ENCODE measurements at regions not wholly inside any gene's neighbourhood (a gene's known extent, or its start where the extent isn't known, plus 50 kb on each side); places are given as distances from the start of the nearest gene placed in this dataset.

DNA sequence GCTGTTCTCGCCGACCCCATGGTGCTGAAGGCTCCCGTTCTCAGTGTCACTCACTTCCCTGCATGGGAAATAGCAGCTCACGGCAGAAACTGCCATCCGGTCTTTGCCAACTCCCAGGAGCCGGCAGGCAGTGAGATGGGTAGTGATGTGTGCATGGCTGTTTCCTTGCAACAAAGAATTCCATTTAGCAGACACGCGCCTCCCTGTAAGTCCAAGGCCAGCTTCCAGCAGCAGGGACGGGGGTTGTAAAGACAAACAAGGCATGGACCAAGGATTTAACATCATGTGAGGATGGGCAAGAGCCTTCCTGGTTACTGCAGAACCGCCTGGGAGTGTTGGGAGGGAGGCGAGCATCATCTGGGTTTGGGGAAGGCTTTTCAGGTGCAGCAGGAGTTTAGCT lies 273.1 kb downstream of the GLRX3 start:
- TF ChIP-seq REST (IDR thresholded peaks at IDR 0.05; ENCODE audit: insufficient replicate concordance, low read depth): no peak
- TF ChIP-seq, protein P1, sequence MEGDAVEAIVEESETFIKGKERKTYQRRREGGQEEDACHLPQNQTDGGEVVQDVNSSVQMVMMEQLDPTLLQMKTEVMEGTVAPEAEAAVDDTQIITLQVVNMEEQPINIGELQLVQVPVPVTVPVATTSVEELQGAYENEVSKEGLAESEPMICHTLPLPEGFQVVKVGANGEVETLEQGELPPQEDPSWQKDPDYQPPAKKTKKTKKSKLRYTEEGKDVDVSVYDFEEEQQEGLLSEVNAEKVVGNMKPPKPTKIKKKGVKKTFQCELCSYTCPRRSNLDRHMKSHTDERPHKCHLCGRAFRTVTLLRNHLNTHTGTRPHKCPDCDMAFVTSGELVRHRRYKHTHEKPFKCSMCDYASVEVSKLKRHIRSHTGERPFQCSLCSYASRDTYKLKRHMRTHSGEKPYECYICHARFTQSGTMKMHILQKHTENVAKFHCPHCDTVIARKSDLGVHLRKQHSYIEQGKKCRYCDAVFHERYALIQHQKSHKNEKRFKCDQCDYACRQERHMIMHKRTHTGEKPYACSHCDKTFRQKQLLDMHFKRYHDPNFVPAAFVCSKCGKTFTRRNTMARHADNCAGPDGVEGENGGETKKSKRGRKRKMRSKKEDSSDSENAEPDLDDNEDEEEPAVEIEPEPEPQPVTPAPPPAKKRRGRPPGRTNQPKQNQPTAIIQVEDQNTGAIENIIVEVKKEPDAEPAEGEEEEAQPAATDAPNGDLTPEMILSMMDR (IDR thresholded peaks at IDR 0.05; ENCODE audit: insufficient read depth, low read length): no peak
